H9 (cell line): ENCODE measurements at regions not wholly inside any gene's neighbourhood (a gene's known extent, or its start where the extent isn't known, plus 50 kb on each side); places are given as distances from the start of the nearest gene placed in this dataset.

Source experiments
- DNase-seq: peaks from one replicate; pipeline ENCODE4 v3.0.0-alpha.2; 2017
- H2AFZ ChIP-seq: one replicate; pipeline ENCODE4 v1.6.1; 2013; ENCODE audit warnings: mild to moderate bottlenecking, low read length, control low read depth, moderate library complexity
- H2AK5ac ChIP-seq: 2 replicates; pipeline ENCODE4 v1.6.1; 2013; ENCODE audit warnings: low read length, control low read depth, mixed read lengths; ENCODE audit not compliant: insufficient read length
- H2BK120ac ChIP-seq: one replicate; pipeline ENCODE4 v1.6.1; 2013; ENCODE audit warnings: low read depth, mild to moderate bottlenecking, low read length, control low read depth, inconsistent platforms; ENCODE audit not compliant: poor library complexity, severe bottlenecking
- H2BK12ac ChIP-seq: 2 replicates; pipeline ENCODE4 v1.6.1; 2013; ENCODE audit warnings: low read length, control low read depth, mixed read lengths, low read depth; ENCODE audit not compliant: insufficient read length
- H2BK15ac ChIP-seq: 2 replicates; pipeline ENCODE4 v1.6.1; 2013; ENCODE audit warnings: low read depth, low read length, control low read depth
- H2BK20ac ChIP-seq: one replicate; pipeline ENCODE4 v1.6.1; 2013; ENCODE audit warnings: low read depth, mild to moderate bottlenecking, low read length, control low read depth, inconsistent platforms; ENCODE audit not compliant: poor library complexity, severe bottlenecking
- H2BK5ac ChIP-seq: 2 replicates; pipeline ENCODE4 v1.6.1; 2013; ENCODE audit warnings: low read length, control low read depth, mixed read lengths; ENCODE audit not compliant: insufficient read length
- H3K14ac ChIP-seq: 2 replicates; pipeline ENCODE4 v1.6.1; 2013; ENCODE audit warnings: low read length, control low read depth; ENCODE audit not compliant: insufficient read depth
- H3K18ac ChIP-seq: 2 replicates; pipeline ENCODE4 v1.6.1; 2013; ENCODE audit warnings: low read depth, mild to moderate bottlenecking, mixed read lengths, low read length, control low read depth; ENCODE audit not compliant: insufficient read length
- H3K23ac ChIP-seq: 2 replicates; pipeline ENCODE4 v1.6.1; 2013; ENCODE audit warnings: low read length, control low read depth, mixed read lengths, low read depth; ENCODE audit not compliant: insufficient read length
- H3K23me2 ChIP-seq: 2 replicates; pipeline ENCODE4 v1.6.1; 2013; ENCODE audit warnings: low read depth, mild to moderate bottlenecking, mixed read lengths, low read length, control low read depth; ENCODE audit not compliant: insufficient read length, poor library complexity, severe bottlenecking
- H3K27ac ChIP-seq: 2 replicates; pipeline ENCODE4 v1.5.1; 2013; ENCODE audit warnings: low read length, control low read depth, mixed read lengths, low read depth; ENCODE audit not compliant: insufficient read length
- H3K27me3 ChIP-seq: 2 replicates; pipeline ENCODE4 v1.6.1; 2013; ENCODE audit warnings: low read length, control low read depth, inconsistent platforms; ENCODE audit not compliant: insufficient read depth
- H3K4ac ChIP-seq: 2 replicates; pipeline ENCODE4 v1.6.1; 2013; ENCODE audit warnings: low read depth, mild to moderate bottlenecking, control low read depth, inconsistent platforms, low read length, moderate library complexity
- H3K4me1 ChIP-seq: 2 replicates; pipeline ENCODE4 v1.6.1; 2013; ENCODE audit warnings: low read length, control low read depth, inconsistent platforms; ENCODE audit not compliant: insufficient read depth
- H3K4me2 ChIP-seq: 2 replicates; pipeline ENCODE4 v1.6.1; 2013; ENCODE audit warnings: low read length, control low read depth, mixed read lengths; ENCODE audit not compliant: insufficient read length, insufficient read depth
- H3K56ac ChIP-seq: 2 replicates; pipeline ENCODE4 v1.6.1; 2013; ENCODE audit warnings: low read depth, mild to moderate bottlenecking, mixed read lengths, low read length, control low read depth; ENCODE audit not compliant: insufficient read length
- H3K79me1 ChIP-seq: 2 replicates; pipeline ENCODE4 v1.6.1; 2013; ENCODE audit warnings: low read depth, mild to moderate bottlenecking, moderate library complexity, low read length, control low read depth, inconsistent platforms; ENCODE audit not compliant: insufficient read depth, poor library complexity, severe bottlenecking
- H3K79me2 ChIP-seq: 2 replicates; pipeline ENCODE4 v1.6.1; 2013; ENCODE audit warnings: low read length, control low read depth, inconsistent platforms; ENCODE audit not compliant: insufficient read depth
- H3K9ac ChIP-seq: 2 replicates; pipeline ENCODE4 v1.6.1; 2013; ENCODE audit warnings: low read length, control low read depth, mixed read lengths; ENCODE audit not compliant: insufficient read length; ENCODE audit errors: extremely low read depth
- H3K9me3 ChIP-seq: one replicate; pipeline ENCODE4 v1.6.1; 2013; ENCODE audit warnings: low read depth, low read length, inconsistent platforms; ENCODE audit not compliant: control insufficient read depth
- H3T11ph ChIP-seq: one replicate; pipeline ENCODE4 v1.6.1; 2013; ENCODE audit warnings: mild to moderate bottlenecking, low read length, control low read depth, inconsistent platforms
- H4K20me1 ChIP-seq: one replicate; pipeline ENCODE4 v1.6.1; 2013; ENCODE audit not compliant: control insufficient read depth, insufficient read length, insufficient read depth
- H4K5ac ChIP-seq: 2 replicates; pipeline ENCODE4 v1.6.1; 2013; ENCODE audit warnings: low read depth, mild to moderate bottlenecking, mixed read lengths, low read length, control low read depth; ENCODE audit not compliant: insufficient read length
- H4K8ac ChIP-seq: replicated peaks from 2 replicates; pipeline ENCODE4 v1.6.1; 2013; ENCODE audit warnings: low read length, control low read depth, mixed read lengths, low read depth; ENCODE audit not compliant: insufficient read length
- H4K91ac ChIP-seq: 2 replicates; pipeline ENCODE4 v1.6.1; 2013; ENCODE audit warnings: low read depth, mild to moderate bottlenecking, moderate library complexity, mixed read lengths, low read length, control low read depth; ENCODE audit not compliant: insufficient read length
- H3K27ac Mint-ChIP-seq, 3 experiments: 2 replicates in 2 of 3; 3 replicates in 1 of 3; pipeline ENCODE4 v1.8.0; 2020 to 2021; ENCODE audit warnings: mixed read lengths in 3 of 3, mild to moderate bottlenecking in 1 of 3, moderate library complexity in 1 of 3
- H3K27me3 Mint-ChIP-seq: 2 replicates; pipeline ENCODE4 v1.8.0; 2021; ENCODE audit warnings: low read depth, mild to moderate bottlenecking, moderate library complexity, mixed read lengths
- H3K36me3 Mint-ChIP-seq, 3 experiments: 2 replicates in 2 of 3; 3 replicates in 1 of 3; pipeline ENCODE4 v1.8.0; 2020 to 2021; ENCODE audit warnings: low read depth in 3 of 3, mixed read lengths in 3 of 3; ENCODE audit not compliant: insufficient read depth in 1 of 3
- H3K4me1 Mint-ChIP-seq, 2 experiments: 2 replicates each; pipeline ENCODE4 v1.8.0; 2020; ENCODE audit warnings: mixed read lengths in 2 of 2
- H3K4me3 Mint-ChIP-seq, 2 experiments: 2 replicates in 1 of 2; 3 replicates in 1 of 2; pipeline ENCODE4 v1.8.0; 2020 to 2021; ENCODE audit warnings: mild to moderate bottlenecking in 2 of 2, mixed read lengths in 2 of 2, moderate library complexity in 1 of 2
- H3K9me3 Mint-ChIP-seq, 2 experiments: 2 replicates in 1 of 2; 3 replicates in 1 of 2; pipeline ENCODE4 v1.8.0; 2020; ENCODE audit warnings: mild to moderate bottlenecking in 2 of 2, mixed read lengths in 2 of 2, moderate library complexity in 1 of 2
- WGBS: extraction: QIAGEN DNeasy Blood & Tissue Kit; methylation state at CpG from one replicate; pipeline ENCODE4 v1.1.7; 2013; ENCODE audit warnings: missing lambda C conversion rate, low lambda C conversion rate, mixed read lengths; ENCODE audit not compliant: insufficient read length; ENCODE audit errors: extremely low coverage; 5-methylcytosine and 5-hydroxymethylcytosine counted together
- TF ChIP-seq, protein P1 (sequence below): fragments of 200-600 bp; sonication (generic); conservative IDR thresholded peaks from 3 replicates; pipeline ENCODE4 v1.8.0; 2021; ENCODE audit warnings: antibody characterized with exemption, mild to moderate bottlenecking

DNA sequence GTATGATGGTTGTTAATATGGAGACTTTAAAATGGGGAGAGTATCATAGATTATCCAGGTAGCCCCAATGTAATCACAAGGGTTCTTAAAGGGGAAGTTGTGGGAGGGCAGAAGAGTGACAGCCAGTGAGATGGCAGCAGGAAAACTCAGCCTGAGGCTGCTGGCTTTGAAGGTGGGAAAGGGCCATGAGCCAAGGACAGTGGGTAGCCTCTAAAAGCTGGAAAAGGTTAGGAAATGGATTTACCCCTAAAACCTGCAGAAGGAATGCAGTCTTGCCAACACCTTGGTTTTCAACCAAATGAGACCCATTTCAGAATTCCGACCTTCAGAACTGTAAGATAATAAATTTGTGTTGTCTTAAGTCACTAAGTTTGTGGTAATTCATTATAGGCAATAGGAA, 68.8 kb upstream of the BLTP1 start:
- no peak overlapping the region for H3T11ph ChIP-seq
- H4K5ac ChIP-seq, result no peak overlapping the region
- no peak overlapping the region for H2BK12ac ChIP-seq
- H3K79me1 ChIP-seq, result no peaks in the 10 kb centered on the region
- no peak overlapping the region for H3K27ac ChIP-seq
- Mint-ChIP-seq H3K27ac (no peak overlapping the region), H3K4me1 (peaks cover 9 to 14% of the 10 kb centered on the region in 2 experiments), H3K27me3 (no peaks in the 10 kb centered on the region), H3K36me3 (peaks cover 0 to 2% (median 0%) of the 10 kb centered on the region in 3 experiments; a peak in 2 of 7 replicates), H3K4me3 (no peak overlapping the region), H3K9me3 (no peaks in the 10 kb centered on the region)
- no peak overlapping the region for H2BK20ac ChIP-seq
- no peak overlapping the region for H2AK5ac ChIP-seq
- no peaks in the 10 kb centered on the region for H3K79me2 ChIP-seq
- no peaks in the 10 kb centered on the region for H3K9me3 ChIP-seq
- no peak overlapping the region for H4K8ac ChIP-seq
- H3K9ac ChIP-seq, result no peak overlapping the region
- DNase-seq, result no peak
- no peak overlapping the region for H4K91ac ChIP-seq
- no peak overlapping the region for H3K14ac ChIP-seq
- H3K4ac ChIP-seq, result no peak overlapping the region
- no peaks in the 10 kb centered on the region for H4K20me1 ChIP-seq
- H3K56ac ChIP-seq, result no peak overlapping the region
- H3K23me2 ChIP-seq, result no peaks in the 10 kb centered on the region
- H3K4me2 ChIP-seq, result no peak overlapping the region
- H2BK120ac ChIP-seq, result no peak overlapping the region
- H2AFZ ChIP-seq, result no peak overlapping the region
- H3K4me1 ChIP-seq, result peaks cover 2% of the 10 kb centered on the region; the same call in 1 of the 2 replicates
- no peak overlapping the region for H3K23ac ChIP-seq
- no peak overlapping the region for H2BK5ac ChIP-seq
- TF ChIP-seq, protein P1, sequence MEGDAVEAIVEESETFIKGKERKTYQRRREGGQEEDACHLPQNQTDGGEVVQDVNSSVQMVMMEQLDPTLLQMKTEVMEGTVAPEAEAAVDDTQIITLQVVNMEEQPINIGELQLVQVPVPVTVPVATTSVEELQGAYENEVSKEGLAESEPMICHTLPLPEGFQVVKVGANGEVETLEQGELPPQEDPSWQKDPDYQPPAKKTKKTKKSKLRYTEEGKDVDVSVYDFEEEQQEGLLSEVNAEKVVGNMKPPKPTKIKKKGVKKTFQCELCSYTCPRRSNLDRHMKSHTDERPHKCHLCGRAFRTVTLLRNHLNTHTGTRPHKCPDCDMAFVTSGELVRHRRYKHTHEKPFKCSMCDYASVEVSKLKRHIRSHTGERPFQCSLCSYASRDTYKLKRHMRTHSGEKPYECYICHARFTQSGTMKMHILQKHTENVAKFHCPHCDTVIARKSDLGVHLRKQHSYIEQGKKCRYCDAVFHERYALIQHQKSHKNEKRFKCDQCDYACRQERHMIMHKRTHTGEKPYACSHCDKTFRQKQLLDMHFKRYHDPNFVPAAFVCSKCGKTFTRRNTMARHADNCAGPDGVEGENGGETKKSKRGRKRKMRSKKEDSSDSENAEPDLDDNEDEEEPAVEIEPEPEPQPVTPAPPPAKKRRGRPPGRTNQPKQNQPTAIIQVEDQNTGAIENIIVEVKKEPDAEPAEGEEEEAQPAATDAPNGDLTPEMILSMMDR, result no peak
- no CpG with 5 or more reads among the region's 1 CpG for WGBS
- no peak overlapping the region for H2BK15ac ChIP-seq
- no peak overlapping the region for H3K18ac ChIP-seq
- no peaks in the 10 kb centered on the region for H3K27me3 ChIP-seq
